ENCODE measurements at regions not wholly inside any gene's neighbourhood (a gene's known extent, or its start where the extent isn't known, plus 50 kb on each side); places are given as distances from the start of the nearest gene placed in this dataset.

GRCh38 chr11:79762279-79762921 lies 321.6 kb upstream of the TENM4 start:
- DNase-seq, result no peak

- no peak for DNase-seq
These were observed 317.5 kb upstream of the TENM4 start for GRCh38 chr11:79758325-79758724.

DNA sequence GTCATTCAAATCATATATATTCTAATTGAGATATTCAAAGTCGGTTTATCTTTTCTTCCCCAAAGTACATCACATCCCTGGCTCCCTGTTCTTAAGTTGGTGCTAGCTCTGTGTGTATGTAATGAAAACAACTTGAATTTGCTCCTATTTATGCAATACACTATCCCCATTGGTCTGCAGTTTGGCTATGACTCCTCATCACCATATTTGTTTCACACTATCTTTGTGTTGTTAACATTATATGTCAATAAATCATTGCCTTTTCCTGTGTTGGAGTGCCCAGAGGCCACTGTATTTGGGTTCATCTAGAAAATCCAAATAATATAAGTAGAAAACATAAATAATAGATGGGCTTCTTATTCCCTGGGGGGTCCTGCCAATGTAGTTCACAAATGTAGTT lies 306.6 kb upstream of the TENM4 start:
- DNase-seq, result no peak

DNA sequence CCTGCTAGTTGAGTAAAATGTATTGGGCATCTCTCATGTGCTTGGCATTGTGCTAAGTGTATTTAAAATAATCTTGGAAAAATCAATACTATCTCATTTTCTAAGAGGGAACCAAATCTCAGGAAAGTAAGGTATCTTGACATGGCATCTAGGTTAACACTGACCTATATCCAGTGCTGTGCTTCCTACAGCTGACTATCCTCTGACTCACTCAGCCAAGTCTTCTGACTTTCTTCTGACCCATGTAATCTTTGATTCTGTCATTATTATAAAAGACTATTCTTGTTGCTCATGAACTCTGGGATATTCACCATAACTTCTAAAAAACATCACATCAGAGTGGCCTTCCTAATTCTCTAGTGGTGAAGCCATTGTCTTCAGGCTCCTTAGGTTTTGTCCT lies 304.1 kb upstream of the TENM4 start:
- no peak for DNase-seq

- DNase-seq, result no peak
These were observed 301.3 kb upstream of the TENM4 start for GRCh38 chr11:79742176-79742575.

- no peak for DNase-seq
These were observed 298.8 kb upstream of the TENM4 start for GRCh38 chr11:79739591-79739990.

DNA sequence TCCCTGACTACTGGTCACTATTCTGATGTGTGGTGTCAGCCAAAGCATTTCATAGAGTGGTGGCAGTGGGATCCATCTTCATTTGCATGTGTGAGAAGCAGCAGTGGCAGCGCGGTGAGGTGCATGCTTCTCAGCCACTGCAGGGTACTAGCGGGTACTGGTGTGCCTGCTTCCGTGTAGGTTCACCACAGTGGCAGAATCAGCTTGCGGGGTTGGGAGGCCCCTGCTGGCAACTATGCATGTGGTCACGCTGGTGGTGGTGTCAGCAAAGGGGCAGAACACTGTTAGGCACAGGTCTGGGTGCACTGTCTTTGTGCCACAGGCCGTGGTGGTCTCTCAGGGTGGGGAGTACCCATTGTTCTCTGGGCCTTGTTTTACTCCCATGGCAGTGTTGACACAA lies 286.4 kb upstream of the TENM4 start:
- no peak for DNase-seq

GRCh38 chr11:79720115-79720514 lies 279.3 kb upstream of the TENM4 start:
- DNase-seq, result no peak

- no peak for DNase-seq
These were observed 267.6 kb upstream of the TENM4 start for GRCh38 chr11:79708319-79708932.

GRCh38 chr11:79705648-79706047 lies 264.8 kb upstream of the TENM4 start:
- no peak for DNase-seq

DNA sequence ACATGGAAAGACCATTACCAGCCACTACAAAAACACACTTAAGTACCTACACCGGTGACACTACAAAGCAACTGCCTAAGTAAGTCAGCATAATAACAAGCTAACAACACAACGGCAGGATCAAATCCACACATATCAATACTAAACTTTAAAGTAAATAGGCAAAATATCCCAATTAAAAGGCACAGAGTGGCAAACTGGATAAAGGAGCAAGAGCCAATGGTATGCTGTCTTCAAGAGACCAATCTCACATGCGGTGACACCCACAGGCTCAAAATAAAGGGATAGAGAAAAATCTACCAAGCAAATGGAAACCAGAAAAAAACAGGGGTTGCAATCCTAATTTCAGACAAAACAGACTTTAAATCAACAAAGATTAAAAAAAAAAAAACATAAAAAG lies 261.5 kb upstream of the TENM4 start:
- DNase-seq, result no peak

GRCh38 chr11:79699246-79699645 lies 258.4 kb upstream of the TENM4 start:
- DNase-seq, result no peak

DNA sequence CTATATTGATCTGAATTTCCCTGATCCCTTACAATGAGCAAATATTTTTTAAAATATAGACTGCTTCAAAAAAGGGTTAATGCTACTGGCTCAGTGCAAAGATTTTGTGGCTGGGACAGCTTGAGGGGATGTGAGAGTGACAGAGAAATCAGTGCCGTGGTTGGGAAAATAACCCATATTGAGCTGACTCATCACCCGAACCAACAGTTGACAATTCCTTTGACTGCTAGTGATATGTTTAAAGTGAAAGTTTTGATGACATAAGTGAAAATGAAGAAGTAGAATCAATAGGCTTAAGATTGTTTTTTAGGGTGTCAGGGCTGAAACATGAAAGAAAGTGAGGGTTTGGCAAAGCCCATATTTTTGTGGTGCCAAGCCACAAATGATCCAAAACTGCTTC lies 257.1 kb upstream of the TENM4 start:
- no peak for DNase-seq

DNA sequence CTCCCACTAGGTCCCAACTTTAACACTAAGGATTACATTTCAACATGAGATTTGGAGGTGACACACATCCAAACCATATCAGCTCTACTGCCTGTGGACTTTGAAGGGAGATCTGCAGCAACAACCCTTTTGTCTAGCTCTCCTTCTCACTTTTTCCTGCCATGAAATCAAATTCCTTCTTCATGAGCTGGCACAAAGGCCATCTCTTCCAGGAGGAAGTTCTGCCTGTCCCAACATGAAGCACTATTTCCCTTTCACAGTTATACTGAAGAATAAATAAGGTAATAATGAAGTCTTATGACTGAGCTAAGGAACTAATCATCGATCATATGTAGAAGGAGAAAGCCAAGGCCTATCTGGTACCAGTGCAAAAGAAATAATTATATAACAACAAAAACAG lies 253.5 kb upstream of the TENM4 start:
- no peak for DNase-seq

DNA sequence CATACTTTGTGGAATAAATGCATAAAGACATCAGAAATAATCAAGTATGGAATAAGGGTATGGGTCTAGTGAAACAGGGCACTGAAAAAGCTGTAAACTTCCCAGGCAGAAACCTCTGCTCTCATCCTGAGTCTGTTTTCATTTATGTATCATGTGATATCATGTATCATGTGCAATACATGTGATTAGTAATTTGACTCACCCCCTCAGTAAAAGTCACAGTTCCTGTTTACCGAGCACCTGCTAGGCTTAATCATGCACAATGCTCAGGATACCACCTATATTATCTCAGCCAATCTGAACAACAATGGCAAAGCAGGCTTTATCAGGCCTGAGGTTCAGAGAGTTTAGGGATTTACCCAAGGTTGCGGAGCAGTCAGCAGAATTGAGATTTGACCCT lies 250.6 kb upstream of the TENM4 start:
- DNase-seq, result no peak

GRCh38 chr11:79686703-79687419 lies 246.0 kb upstream of the TENM4 start:
- DNase-seq, result no peak

GRCh38 chr11:79683930-79684329 lies 243.1 kb upstream of the TENM4 start:
- no peak for DNase-seq

- DNase-seq, result no peak
These were observed 238.1 kb upstream of the TENM4 start for GRCh38 chr11:79678780-79679452.

- no peak for DNase-seq
These were observed 235.6 kb upstream of the TENM4 start for GRCh38 chr11:79676396-79676795.

GRCh38 chr11:79675081-79675480 lies 234.3 kb upstream of the TENM4 start:
- DNase-seq, result no peak

GRCh38 chr11:79672786-79673185 lies 232.0 kb upstream of the TENM4 start:
- no peak for DNase-seq

DNA sequence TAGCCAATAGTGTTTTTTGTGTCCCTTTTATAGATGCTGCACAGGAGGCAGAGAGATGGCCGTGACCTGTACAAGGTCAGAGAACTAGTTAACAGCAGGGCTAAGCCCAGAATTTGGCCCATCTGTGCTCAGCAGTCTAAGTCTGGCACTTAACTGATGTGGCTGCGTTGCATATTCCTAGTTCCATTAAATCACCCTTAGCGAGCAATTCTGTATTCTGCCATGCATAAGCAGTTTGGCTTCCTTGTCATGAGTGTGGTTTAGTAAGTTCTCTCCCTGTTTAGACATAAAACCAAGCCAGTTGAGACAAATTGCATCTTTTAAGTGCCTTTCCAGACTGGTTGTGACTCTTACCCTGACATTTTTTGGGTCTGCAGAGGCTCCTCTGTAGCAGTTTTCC lies 230.6 kb upstream of the TENM4 start:
- DNase-seq, result no peak

DNA sequence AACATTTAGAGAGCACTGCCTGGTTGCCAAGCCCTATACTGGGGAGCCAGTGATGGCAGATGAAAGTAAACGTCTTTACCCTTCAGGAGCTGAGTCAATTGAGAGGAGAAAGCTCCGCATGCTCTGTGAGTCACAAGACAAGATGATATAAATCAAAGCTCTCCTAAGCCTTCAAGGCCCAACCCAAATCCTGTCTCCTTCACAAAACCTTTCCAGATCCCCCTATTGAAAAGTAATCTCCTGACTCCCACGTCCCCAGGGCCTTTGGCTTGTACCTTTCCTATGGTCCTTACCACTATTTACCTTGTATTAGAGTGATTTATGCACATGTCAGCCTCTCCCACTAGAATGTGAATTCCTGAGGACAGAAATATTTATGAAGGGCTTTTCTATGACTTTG lies 230.1 kb upstream of the TENM4 start:
- no peak for DNase-seq

DNA sequence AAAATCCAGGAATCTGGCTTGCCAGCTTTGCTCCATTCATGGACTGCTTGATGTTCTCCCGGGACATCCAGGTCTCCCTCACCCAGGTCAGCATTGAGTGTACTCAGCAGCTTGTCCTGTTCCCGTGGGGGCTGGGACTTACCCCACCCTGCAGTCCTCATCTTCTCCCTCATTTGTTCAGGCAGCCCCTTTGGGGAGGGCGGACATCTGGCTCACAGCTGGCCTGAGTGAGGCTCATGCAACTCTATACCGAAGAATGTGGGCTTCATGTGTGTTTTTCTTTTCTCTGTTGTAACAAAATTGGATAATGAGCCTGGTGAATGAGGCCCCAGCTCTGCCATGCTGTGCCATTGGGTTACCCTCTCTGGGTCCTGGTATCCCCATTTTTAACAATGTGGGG lies 227.7 kb upstream of the TENM4 start:
- DNase-seq, result no peak

All from inflammatory macrophage treated with lipopolysaccharide for 4 hours (primary cell).